SK-N-SH treated with all-trans-retinoic acid at 6 μM for 48 hours (cell line): ENCODE measurements at regions not wholly inside any gene's neighbourhood (a gene's known extent, or its start where the extent isn't known, plus 50 kb on each side); places are given as distances from the start of the nearest gene placed in this dataset.

Experiments
- ATAC-seq: fragments of 200-7000 bp; cut with Tn5 transposase; 3 replicates; pipeline ENCODE4 v1.9.1; 2020; ENCODE audit warnings: mild to moderate bottlenecking, moderate library complexity
- ARNTL ChIP-seq: fragments of 450-650 bp; formaldehyde crosslinking; IDR thresholded peaks from 2 replicates; pipeline ENCODE4 v1.5.0; 2020; ENCODE audit warnings: low read depth, mild to moderate bottlenecking, moderate library complexity, borderline replicate concordance
- CSDC2 ChIP-seq: fragments of 250-450 bp; sonication (Bioruptor Pico); IDR thresholded peaks from 2 replicates; pipeline ENCODE4 v1.5.0; 2020; ENCODE audit warnings: mild to moderate bottlenecking, moderate library complexity
- OSR1 ChIP-seq: fragments of 250-450 bp; sonication (Bioruptor Pico); IDR thresholded peaks from 2 replicates; pipeline ENCODE4 v1.8.0; 2022; ENCODE audit warnings: moderate library complexity, mild to moderate bottlenecking, inconsistent platforms
- RARB ChIP-seq: fragments of 250-450 bp; sonication (Bioruptor Pico); IDR thresholded peaks from 2 replicates; pipeline ENCODE4 v1.8.0; 2021; ENCODE audit warnings: mild to moderate bottlenecking, moderate library complexity
- TCF4 ChIP-seq: fragments of 250-450 bp; sonication (Bioruptor Pico); IDR thresholded peaks from 2 replicates; pipeline ENCODE4 v1.8.0; 2021; ENCODE audit warnings: mild to moderate bottlenecking, moderate library complexity, borderline replicate concordance
- ZFP30 ChIP-seq: fragments of 450-650 bp; formaldehyde crosslinking; IDR thresholded peaks from 2 replicates; pipeline ENCODE4 v1.5.0; 2022; ENCODE audit warnings: mild to moderate bottlenecking, moderate library complexity
- ZNF70 ChIP-seq: fragments of 450-650 bp; formaldehyde crosslinking; IDR thresholded peaks from 2 replicates; pipeline ENCODE4 v1.5.0; 2020; ENCODE audit warnings: mild to moderate bottlenecking, moderate library complexity
- ZNF8 ChIP-seq: fragments of 450-650 bp; formaldehyde crosslinking; IDR thresholded peaks from 2 replicates; pipeline ENCODE4 v1.5.0; 2020; ENCODE audit warnings: mild to moderate bottlenecking, moderate library complexity
- TF ChIP-seq, protein P1 (sequence below): fragments of 250-450 bp; sonication (Bioruptor Pico); IDR thresholded peaks from 2 replicates; pipeline ENCODE4 v1.8.0; 2020; ENCODE audit warnings: mild to moderate bottlenecking, moderate library complexity, borderline replicate concordance
- TF ChIP-seq, protein P2 (sequence below): fragments of 250-450 bp; sonication (Bioruptor Pico); IDR thresholded peaks from 2 replicates; pipeline ENCODE4 v1.5.0; 2020; ENCODE audit warnings: mild to moderate bottlenecking, moderate library complexity
- TF ChIP-seq, protein P3 (sequence below): fragments of 250-450 bp; sonication (Bioruptor Pico); IDR thresholded peaks from 2 replicates; pipeline ENCODE4 v1.5.1; 2020; ENCODE audit warnings: low read depth, mild to moderate bottlenecking, moderate library complexity
- TF ChIP-seq, protein P4 (sequence below): fragments of 250-450 bp; sonication (Bioruptor Pico); IDR thresholded peaks from 2 replicates; pipeline ENCODE4 v1.5.1; 2021; ENCODE audit warnings: mild to moderate bottlenecking, moderate library complexity

DNA sequence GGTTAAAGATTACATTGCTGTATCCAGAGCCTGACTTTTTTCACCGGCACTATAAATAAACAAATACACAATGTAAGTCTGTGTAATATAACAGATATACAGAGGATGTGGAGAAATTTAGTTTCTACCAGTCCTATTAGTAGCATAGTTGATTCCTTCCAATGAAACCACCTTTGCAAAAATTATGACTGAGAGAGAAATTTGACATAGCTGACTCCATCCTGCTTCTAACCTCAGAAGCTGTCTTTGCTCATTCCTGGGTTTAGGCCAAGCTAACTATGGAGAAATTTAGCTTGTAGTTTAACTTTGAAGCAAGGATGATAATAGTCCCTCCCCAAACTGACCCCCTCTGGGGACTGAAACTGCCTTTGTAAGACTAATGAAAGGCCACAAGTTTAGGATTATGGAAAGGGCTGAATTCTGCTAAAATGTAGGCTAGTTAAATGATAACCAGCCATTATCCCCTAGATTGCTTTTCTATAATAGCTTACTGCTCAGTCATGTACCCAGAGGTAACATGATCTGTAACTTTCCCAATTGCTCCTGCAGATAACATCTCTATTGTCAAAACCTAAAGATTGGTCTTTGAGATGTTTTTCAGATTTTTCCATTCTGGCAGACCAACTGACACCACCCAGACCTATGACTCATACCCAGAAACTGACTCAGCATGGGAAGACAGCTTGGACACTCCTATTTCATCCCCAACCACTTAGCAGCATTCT is 172.8 kb upstream of the ARG1 start:
- ATAC-seq, result peak; percentile 94
- TF ChIP-seq ARNTL (CRISPR knock-in tag) (no peak), ZFP30 (CRISPR knock-in tag) (no peak)
- TF ChIP-seq, protein P1, sequence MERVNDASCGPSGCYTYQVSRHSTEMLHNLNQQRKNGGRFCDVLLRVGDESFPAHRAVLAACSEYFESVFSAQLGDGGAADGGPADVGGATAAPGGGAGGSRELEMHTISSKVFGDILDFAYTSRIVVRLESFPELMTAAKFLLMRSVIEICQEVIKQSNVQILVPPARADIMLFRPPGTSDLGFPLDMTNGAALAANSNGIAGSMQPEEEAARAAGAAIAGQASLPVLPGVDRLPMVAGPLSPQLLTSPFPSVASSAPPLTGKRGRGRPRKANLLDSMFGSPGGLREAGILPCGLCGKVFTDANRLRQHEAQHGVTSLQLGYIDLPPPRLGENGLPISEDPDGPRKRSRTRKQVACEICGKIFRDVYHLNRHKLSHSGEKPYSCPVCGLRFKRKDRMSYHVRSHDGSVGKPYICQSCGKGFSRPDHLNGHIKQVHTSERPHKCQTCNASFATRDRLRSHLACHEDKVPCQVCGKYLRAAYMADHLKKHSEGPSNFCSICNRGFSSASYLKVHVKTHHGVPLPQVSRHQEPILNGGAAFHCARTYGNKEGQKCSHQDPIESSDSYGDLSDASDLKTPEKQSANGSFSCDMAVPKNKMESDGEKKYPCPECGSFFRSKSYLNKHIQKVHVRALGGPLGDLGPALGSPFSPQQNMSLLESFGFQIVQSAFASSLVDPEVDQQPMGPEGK (CRISPR knock-in tag), result 0 out of 2 replicates have a peak, but pooled peaks have one; percentile 19

DNA sequence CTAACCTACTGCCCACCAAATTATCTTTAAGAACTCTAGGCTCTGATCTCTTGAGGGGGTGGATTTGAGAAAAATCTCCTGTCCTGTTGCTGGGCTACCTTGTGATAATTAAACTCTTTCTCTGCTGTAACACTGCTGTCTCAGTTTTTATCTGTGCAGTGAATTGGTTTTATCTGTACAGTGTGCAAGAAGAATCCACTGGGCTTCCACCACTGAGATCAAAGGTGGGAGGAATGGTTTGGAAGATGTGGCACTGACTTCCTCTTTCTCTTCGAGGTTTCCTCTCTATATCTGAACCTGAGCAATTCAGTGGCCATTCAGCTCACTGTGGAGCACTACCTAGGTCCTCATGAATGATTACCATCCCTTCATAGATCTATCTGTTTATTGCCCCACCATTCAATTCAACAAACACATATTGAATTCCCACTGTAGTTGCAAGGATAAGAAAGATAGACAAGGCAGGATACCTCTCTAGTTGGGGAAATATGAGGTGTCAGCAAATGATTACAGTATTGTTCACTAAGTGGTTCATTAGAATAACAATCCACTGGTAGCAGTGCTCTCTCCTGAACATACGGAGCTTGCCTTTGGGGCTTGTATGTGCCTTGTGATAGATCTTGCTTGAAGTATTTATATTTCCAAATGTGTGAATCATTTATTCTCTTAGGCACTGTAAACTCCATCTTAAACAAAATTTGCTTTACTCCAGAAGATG is 172.1 kb upstream of the ARG1 start:
- ATAC-seq, result no peak
- TF ChIP-seq ARNTL (CRISPR knock-in tag), result no peak
- TF ChIP-seq ZNF8 (CRISPR knock-in tag), result no peak
- TF ChIP-seq, protein P2, sequence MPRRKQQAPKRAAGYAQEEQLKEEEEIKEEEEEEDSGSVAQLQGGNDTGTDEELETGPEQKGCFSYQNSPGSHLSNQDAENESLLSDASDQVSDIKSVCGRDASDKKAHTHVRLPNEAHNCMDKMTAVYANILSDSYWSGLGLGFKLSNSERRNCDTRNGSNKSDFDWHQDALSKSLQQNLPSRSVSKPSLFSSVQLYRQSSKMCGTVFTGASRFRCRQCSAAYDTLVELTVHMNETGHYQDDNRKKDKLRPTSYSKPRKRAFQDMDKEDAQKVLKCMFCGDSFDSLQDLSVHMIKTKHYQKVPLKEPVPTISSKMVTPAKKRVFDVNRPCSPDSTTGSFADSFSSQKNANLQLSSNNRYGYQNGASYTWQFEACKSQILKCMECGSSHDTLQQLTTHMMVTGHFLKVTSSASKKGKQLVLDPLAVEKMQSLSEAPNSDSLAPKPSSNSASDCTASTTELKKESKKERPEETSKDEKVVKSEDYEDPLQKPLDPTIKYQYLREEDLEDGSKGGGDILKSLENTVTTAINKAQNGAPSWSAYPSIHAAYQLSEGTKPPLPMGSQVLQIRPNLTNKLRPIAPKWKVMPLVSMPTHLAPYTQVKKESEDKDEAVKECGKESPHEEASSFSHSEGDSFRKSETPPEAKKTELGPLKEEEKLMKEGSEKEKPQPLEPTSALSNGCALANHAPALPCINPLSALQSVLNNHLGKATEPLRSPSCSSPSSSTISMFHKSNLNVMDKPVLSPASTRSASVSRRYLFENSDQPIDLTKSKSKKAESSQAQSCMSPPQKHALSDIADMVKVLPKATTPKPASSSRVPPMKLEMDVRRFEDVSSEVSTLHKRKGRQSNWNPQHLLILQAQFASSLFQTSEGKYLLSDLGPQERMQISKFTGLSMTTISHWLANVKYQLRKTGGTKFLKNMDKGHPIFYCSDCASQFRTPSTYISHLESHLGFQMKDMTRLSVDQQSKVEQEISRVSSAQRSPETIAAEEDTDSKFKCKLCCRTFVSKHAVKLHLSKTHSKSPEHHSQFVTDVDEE (CRISPR knock-in tag), result no peak
- TF ChIP-seq, protein P1 (CRISPR knock-in tag), result no peak

DNA sequence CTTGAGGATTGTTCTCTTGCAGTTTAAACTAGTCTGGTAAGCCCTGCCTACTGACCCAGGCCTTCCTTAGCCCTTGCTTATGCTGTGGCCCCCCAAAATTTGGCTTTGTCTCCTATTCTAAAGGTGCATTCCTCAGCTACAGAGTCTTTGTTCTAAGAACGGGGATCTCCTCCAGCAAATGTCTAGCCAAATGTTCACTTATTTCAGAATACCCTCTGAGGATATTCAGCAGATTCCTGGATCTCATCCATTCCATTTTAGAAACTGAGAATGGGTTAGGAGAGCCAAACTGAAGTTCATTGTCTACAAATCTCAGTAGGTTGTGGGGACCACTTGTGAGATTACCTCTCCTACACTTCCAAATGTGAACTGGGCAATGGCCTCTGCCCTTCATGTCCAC is 164.2 kb upstream of the ARG1 start:
- TF ChIP-seq CSDC2 (CRISPR knock-in tag) (no peak), ZFP30 (CRISPR knock-in tag) (no peak), ARNTL (CRISPR knock-in tag) (no peak), RARB (CRISPR knock-in tag) (no peak)
- TF ChIP-seq, protein P1 (CRISPR knock-in tag), result no peak
- TF ChIP-seq, protein P3, sequence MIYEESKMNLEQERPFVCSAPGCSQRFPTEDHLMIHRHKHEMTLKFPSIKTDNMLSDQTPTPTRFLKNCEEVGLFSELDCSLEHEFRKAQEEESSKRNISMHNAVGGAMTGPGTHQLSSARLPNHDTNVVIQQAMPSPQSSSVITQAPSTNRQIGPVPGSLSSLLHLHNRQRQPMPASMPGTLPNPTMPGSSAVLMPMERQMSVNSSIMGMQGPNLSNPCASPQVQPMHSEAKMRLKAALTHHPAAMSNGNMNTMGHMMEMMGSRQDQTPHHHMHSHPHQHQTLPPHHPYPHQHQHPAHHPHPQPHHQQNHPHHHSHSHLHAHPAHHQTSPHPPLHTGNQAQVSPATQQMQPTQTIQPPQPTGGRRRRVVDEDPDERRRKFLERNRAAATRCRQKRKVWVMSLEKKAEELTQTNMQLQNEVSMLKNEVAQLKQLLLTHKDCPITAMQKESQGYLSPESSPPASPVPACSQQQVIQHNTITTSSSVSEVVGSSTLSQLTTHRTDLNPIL, result no peak
- ATAC-seq, result no peak

DNA sequence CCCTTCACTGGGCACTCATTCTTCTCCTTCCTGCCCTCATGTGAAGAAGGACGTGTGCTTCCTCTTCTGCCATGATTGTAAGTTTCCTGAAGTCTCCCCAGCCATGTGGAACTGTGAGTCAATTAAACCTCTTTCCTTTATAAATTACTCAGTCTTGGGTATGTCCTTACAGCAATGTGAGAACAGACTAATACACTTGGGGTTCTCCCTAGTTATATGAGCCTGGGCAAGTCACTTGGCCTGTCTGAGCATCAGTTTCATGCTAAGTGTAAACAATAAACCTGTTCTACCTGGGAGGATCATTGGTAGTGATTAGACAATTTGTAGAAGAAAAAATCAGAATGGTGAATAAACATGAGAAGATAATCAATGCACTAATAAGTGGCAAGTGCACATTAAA is 162.2 kb upstream of the ARG1 start:
- no peak for ATAC-seq
- TF ChIP-seq, protein P3, result no peak
- TF ChIP-seq OSR1 (CRISPR knock-in tag), result no peak
- TF ChIP-seq ARNTL (CRISPR knock-in tag), result no peak
- TF ChIP-seq, protein P4, sequence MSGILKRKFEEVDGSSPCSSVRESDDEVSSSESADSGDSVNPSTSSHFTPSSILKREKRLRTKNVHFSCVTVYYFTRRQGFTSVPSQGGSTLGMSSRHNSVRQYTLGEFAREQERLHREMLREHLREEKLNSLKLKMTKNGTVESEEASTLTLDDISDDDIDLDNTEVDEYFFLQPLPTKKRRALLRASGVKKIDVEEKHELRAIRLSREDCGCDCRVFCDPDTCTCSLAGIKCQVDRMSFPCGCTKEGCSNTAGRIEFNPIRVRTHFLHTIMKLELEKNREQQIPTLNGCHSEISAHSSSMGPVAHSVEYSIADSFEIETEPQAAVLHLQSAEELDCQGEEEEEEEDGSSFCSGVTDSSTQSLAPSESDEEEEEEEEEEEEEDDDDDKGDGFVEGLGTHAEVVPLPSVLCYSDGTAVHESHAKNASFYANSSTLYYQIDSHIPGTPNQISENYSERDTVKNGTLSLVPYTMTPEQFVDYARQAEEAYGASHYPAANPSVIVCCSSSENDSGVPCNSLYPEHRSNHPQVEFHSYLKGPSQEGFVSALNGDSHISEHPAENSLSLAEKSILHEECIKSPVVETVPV, result no peak
- TF ChIP-seq TCF4 (CRISPR knock-in tag), result no peak
- no peak for TF ChIP-seq ZNF70 (CRISPR knock-in tag)
